EH (cell line): ENCODE measurements at regions not wholly inside any gene's neighbourhood (a gene's known extent, or its start where the extent isn't known, plus 50 kb on each side); places are given as distances from the start of the nearest gene placed in this dataset.

Source experiments
- DNase-seq: peaks from one replicate; pipeline ENCODE4 v3.0.0-alpha.2; 2015; ENCODE audit warnings: low read depth

DNA sequence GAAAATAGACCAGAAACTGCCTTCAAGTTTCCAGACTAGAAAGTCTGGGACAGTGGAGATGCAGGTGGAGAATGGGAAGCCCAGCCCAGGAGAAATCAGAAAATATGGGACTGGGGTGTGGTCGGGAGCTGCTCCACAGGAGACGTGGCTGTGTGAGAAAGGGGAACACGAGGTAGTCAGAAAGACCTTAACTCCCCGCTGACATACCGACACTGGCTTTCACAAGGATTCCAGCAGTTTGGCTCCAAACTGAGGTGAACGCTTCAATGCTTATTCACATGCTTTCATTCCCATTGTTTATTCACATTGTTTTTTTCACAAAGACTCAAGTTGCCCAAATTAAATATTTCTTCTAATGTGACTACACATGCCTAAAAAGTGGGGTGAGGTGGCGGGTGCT lies 111.5 kb upstream of the SLCO3A1 start:
- no peak for DNase-seq

DNA sequence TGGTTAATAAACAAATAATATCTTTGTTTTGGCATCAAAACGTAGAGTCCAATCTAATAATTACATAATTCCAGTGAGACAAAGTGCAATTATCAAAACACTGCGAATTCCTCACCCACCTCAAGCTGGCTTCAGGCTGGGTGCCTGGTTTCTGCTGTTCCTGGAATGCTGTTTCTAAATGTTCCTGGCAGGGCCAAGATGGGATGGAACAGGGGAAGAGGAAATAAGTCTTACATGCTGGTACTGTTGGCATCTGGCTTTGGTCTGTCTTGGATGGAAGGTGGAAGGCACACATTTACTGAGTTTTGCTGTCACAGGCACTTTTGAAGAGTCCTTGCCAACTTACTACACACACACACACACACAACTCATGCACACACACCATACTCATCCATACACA lies 101.9 kb upstream of the SLCO3A1 start:
- DNase-seq = no peak

DNA sequence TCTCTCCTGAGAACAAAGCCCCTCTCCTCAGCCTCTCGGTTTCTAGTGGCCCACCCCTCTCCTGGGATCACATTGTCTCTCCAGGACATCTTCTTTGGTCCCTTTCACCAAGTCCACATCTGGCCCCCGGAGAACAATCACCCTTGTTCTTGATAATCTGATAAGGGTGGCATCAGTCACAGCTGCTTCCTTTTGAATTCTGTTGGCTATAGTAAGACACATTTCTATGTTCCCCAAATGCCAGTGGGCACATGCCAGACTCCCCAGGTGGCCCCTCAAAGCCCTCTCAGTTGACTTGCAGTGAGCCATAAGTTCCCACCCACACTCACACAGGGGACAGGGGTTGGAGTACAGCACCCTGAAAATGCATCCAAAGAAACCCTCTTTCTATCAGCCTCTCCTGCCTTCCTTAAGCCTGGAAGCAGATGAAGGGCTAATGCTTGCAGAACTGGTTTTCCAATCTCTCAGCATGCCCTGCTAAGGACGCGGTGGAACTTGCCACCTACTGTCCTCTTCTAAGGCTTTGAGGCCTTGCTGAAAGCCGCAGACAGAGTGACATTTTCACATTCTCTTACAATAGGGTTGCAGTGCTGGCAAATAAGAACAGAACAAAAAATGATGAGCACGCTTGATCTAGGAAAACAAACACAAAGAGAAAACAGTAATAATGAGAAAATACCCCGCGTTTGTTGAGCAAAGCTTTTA lies 101.3 kb upstream of the SLCO3A1 start:
- no peak for DNase-seq

DNA sequence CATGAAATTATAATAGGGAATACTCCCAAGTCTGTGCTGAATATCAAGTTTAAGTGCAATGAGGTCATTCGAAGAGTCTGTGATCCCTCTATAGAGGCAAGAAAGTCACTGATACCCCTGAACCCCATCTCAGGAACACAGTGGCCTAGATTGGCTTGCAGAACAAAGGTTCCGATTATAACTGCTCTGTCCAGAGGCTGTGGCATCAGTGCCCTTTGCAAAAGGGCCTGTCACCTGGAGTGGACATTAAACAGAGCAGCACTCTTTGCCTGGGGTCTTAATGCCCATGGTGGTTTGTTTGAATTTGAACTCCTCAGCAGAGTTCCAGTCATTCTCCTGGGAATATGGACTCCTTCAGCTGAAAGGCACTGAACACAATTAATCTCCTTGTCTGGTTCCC lies 93.9 kb upstream of the SLCO3A1 start:
- DNase-seq = no peak

DNA sequence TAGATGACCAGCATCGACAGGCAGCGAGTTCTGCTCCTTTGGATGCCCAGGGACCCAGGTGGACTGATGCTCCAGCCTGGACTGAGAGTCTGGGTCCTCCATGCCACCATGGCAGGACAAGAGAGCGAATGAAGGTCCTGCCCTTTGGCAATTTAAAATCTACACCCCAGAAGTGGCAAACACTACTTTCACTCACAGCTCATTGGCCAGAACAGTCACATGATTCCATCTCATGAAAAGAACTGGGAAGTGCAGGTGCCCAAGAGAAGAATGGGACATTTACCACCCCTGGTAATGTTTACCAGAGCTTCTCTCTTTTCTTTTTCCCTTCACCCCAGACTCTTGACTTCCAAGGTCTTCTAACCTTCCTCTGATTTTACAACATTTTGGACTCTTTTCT lies 87.8 kb upstream of the SLCO3A1 start:
- no peak for DNase-seq

DNA sequence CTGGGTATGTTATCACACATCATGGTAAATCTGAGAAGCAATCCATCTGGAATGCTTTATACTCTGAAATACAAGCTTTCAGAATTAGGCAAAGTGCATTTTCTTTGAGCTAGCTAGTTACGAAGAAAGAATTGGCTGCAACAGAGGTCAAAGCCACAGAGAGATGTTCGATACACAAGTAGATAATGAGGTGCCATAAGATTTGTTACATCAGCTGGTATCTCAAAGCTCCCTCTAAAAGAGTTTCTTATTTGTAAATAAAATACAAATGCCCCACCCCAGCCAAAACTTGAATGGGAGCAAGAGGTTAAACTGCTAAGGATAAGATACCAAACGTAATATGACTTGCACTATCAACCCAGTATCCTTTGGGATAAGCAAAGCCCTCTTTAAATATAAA lies 84.0 kb upstream of the SLCO3A1 start:
- no peak for DNase-seq

DNA sequence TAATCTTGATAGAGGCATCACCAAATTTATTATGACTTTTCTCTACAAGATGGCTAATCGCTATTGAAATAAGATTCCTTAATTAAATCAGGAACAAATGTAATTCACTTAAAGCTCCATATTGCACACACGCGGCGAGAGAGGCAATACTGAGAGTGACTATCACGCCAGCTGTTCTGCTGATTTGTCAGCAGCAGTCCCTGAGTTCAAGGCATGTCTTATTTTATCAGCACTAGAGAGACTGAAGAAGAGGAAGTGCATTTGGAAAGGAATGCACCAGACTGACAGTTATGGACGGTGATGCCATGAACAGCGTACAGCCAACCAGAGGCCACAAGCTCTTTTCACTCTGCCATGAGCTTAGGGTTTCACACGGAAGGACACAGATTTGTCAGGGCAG lies 83.6 kb upstream of the SLCO3A1 start:
- no peak for DNase-seq

DNA sequence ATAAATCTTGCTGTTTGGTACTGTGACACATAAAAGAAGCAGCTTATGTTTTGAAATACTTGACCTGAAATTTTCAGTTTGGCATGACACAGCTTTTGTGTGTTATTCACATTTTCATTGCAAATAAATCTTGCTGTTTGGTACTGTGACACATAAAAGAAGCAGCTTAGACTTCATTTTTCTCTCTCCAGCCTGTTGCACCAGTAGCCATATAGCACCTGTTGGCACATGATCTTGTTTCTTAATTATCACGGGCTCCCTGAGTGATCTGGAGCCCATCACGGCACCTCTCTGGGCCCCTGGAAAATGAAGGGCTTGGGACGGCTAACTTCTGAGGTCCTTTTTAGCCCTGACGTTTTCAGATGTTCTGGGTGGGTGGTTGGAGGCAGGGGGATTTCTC lies 77.4 kb upstream of the SLCO3A1 start:
- DNase-seq = no peak

DNA sequence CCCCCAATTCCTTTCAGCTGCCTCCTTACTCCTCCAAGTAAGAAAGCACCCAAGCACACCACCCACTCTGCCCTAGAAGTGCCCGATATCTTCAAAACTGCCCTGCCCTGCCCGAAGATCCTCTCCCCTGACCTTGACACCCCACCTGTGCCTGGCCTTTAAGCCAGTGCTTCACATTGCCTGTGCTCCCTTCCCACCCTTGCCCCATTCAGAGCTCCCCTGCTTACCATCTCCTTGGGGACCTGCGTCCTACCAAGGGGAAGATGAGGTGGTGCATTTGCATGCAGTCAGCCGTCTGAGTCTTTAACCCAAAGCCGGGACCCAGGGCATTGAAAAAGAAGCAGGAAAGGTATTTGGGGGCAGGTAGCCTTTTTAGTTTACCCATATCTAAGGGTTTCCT lies 73.5 kb upstream of the SLCO3A1 start:
- DNase-seq = no peak

DNA sequence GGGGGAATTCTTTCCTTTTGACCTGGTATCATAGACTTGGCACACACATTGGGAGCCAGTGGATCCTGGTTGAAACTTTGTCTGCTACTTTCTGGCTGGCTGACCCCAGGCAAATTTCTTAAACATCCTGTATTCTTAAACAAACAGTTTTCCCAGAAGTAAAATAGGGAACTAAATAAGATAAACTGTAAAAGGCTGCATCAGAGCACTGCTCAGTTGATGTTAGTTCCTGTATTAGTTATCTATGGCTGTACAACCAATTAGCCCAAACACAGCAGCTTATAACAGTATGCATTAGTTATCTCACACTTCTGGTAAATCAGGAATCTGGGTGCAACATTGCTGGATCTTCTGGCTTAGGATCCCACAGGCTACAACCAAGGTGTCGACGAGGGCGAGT lies 73.1 kb upstream of the SLCO3A1 start:
- DNase-seq = no peak

DNA sequence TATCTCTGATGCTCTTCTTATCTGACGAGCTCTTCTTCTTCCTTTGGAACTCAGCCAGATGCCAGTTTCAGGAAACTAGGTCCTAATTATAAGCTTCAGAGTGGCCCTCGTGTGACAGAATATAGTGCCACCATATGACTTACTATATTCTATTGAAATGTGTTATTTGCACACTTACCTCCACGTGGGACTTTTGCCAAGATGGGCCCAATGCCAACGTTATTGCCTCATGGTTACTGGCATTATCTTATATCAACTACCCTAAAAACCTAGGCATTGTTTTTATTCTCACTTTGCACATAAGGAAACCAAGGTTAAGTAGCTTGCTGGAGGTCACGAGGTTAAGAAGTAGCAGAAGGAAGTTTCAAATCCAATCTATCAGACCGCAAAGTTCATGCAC lies 71.3 kb upstream of the SLCO3A1 start:
- no peak for DNase-seq

DNA sequence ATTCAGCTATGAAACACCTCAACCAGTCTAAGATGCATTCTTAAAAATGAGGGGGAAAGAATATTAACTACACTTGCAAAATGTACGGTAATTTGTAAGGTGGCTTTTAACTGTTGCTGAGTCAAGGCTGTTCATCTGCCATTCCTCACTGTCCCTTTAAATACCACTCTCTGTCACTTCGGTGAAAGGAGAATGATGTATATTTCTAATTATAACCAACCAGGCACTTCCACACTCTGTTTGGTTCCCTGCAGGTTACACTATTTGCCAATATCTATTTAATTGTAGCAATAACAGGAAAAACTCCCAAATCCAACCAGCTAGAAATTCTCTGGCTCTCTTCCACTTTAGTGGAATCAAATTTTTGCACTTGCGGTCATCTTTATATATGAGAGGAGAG lies 70.5 kb upstream of the SLCO3A1 start:
- DNase-seq = no peak

DNA sequence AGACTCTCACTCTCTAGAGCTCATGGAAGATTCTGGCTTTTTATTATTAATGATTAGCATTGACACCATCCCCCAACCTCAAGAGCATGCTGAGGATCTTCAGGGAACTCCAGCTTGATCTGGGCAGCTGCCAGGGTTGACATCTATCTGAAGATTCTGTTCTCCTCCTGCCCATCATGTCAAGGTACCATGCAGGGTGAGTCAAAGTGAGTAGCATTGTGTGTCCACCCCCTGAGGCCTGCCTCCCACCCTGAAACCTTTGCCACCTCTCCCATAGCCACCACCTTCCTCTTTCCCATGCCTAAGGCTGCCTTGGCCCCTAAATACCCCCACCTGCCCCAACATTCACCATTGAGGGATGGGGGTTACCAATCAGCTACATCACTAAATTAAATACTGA lies 70.1 kb upstream of the SLCO3A1 start:
- no peak for DNase-seq

DNA sequence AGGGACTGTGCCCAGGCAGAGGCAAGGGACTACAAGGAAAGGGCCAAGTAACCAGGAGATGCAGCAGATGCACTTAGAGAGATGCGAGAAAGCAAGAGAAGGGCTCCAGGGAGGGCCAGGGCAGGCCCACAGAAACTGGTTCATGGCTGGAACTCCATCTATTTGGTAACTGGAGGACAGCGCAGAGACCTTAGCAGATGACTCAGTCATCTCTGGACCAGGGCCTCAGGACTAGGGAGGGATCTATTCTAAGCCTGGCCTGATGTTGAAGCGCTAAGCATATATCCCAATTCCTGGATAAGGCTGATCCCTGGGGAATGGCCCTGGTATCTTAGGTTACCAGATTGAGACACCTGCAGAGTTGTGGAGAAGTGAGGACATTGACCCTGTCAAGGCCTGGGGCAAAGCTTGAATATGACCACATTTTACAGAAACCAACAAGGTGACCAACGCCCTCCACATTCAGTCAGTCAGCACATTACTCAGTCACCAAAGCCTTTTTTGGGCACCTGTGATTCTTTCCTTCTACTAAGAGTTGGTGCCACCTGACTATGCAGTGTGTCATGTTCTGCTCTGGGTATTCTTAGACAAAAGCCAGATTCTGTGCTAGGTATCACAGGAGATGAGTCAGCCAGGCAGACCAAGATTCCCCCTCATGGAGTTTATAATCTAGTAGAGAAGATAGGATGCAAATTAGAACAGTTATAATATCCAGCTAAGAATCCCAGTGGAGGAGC lies 68.4 kb upstream of the SLCO3A1 start:
- DNase-seq = no peak

DNA sequence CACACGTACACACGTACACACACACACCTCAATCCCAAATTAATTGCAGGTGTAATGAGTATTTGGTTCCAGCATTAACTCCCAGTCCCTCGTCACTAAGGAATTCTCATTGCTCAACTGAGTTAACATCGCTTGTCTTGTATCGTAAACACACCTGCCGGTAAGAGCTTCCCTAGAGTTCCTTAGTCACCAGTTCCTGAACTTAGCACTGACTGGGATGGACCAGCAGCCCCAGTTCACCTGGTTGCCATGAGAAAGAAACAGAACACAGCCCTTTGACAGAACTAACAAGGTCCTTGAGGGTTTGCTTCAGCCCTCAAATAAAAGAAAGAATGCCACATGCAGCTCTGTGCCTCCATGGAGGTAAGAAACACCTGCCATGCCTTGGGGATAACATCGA lies 66.3 kb upstream of the SLCO3A1 start:
- DNase-seq = no peak

DNA sequence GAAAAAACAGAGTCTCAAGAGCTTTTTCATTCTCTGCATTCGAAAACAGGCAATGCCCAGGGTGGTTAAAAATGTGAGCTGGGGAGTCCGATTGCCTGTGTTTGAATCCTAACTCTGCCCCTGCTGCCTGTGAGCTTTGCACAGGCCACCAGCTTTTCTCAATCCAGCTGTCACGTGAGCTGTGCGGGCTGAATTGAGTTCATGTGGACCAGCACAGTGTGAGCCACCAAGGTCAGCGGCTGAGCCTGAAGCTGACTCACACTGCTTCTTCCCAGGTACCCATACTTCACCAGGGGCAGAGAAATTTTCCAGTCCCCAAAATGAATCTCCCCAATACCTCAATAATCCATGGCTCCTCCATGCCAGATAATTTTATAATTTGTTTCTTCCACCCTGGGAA lies 64.4 kb upstream of the SLCO3A1 start:
- no peak for DNase-seq

DNA sequence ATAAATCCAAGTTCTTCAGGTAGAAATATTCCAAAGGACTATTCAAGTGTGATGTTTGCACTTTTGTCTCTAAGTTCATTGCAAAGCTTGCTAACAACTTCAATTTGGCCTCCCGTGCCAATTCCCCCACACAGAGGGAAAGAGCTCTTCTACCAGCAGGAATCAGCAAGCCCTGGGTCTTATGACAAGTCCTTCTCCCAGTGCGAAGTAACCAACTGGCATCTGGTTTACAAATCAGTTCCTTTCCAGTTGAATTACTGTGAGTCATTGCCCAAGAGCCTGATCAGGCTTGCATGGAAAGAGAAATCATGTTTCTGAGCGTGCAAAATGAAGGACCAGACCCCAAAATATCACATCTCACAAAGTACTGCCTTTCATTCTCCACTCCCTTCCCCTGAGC lies 62.7 kb upstream of the SLCO3A1 start:
- DNase-seq = no peak

DNA sequence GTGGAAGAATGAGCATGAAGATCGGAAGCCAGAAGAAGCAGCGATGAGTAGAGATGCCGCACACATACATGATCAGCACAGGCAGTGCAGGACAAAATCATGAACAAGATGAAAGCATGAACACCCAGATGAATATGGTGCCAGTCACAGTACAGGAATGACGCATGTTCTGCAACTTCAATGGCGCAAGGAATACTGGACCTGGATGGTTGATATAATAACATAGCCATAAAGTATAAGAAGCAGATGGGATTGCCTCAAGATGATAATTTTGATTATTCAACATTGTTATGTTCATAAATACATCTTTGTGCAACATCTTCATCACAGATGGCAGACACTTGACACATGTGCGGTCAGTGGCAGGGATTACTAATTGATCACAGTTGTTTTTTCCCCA lies 59.7 kb upstream of the SLCO3A1 start:
- DNase-seq = no peak

DNA sequence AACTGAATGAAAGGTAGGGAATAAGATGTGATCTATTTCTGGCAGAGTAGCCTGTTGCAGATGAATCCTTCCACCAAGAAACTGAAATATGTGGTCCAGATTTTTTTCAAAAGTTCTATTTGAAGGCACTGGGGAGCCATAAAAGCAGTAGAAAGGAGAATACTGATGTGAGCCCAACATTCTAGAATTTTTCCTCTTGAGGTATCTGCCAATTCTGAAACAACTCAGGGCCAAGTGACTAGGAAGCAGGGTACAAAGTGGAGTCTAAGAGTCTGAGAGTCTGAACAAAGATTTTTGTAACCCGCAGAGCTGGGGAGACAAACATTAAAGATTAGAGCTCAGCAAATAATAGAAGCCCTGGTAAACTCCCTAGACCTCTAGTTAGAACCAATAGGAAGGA lies 58.3 kb upstream of the SLCO3A1 start:
- no peak for DNase-seq

DNA sequence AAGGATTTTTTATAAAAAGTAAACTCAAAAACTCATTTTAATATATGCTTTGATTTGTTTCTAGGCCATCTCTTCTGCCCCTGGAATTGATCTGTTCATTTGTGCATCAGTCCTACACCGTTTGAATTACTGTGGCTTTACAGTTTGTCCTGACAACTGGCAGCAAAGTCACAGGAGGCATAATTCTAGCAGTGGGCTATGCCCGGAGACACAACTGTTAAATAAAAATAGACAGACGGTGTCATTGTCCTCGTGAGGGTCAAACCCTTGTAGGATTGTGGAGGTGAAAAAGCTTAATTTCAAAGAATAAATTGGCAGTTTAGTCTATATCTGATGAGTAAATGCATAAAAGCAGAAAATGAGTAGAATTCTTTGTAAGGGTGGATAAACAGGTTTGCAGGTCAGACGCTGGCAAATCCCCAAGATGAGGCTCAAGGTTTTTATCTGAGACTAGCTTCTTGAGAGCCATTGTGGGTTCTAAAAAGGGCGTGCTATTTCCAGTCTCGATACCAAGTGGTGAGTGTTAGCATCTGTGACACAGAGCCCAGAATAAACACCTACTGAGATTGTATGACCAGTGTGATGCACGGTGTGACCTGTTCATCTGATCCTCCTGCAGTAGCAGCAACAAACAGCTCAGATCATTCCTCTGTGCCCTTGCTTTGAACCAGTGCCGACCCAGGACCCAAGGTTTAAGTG lies 51.5 kb upstream of the SLCO3A1 start:
- DNase-seq = no peak

DNA sequence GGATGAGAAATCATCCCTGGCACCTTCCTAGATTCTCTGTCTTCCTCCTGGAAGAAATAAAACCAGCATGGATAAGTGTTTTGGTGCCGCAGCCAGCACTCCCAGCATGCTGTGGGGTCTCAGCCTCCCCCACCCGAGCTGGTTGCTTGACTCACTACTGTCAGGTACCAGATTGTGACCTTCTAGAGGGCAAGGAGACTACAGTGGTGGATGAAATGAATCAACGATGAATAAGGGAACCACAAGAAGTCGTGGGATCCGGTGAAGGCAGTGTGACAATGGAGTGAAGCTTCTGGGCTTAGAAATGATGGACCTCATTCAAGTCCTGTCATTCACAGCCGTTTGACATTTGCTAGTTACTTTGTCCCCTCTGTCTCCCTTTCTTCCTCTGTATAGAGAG lies 50.2 kb upstream of the SLCO3A1 start:
- no peak for DNase-seq
